Brain pericyte (primary cell): ENCODE measurements at regions not wholly inside any gene's neighbourhood (a gene's known extent, or its start where the extent isn't known, plus 50 kb on each side); places are given as distances from the start of the nearest gene placed in this dataset.
A peak's percentile ranks its signal among the peaks of the same experiment; 100 is the strongest.
"Not testable (repeated sequence)": the region's sequence is repeated elsewhere in the genome, so short reads cannot be mapped to it uniquely, and the experiment has no call there.

Source experiments
- DNase-seq: peaks from one replicate; pipeline ENCODE4 v3.0.0-alpha.2; 2012; ENCODE audit warnings: low read depth, low spot score

DNA sequence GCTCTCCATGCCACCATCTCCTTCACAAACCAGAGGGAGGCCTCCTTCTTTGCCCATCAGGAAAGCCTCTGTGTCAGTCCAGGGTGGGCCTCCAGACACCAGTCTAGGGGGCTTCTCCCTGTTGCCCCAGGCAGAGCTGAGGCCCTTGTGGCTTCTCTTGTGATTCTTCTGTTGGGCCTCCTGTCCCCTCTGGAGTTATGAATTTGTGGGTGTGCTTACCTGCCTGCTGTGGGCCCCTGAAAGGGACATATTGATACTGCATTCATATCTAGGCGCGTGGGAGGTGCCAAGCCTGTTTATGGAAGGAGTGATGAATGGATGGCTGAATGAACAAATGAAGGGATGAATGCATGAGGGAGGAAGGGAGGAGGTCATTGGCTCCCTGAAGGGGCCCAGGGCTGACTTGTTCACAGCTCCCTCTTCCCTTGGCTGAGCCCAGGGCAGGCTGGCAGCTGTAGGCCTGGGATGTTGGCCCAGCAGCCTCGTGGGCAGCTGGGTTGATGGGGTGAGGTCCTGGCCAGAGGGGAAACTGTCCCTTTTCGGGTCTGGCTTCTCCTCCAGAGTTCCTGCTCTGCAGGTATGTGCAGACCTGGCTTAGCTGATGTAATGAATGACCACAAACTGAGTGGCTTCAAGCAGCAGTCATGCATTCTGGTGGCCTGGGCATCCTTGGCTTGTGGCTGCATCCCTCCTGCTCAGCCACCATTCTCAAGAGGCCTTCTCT is 195.4 kb downstream of the GOLGA6L6 start:
- DNase-seq, result no peak

GRCh38 chr15:20345401-20345958 is 196.1 kb downstream of the GOLGA6L6 start:
- DNase-seq, result no peak

DNA sequence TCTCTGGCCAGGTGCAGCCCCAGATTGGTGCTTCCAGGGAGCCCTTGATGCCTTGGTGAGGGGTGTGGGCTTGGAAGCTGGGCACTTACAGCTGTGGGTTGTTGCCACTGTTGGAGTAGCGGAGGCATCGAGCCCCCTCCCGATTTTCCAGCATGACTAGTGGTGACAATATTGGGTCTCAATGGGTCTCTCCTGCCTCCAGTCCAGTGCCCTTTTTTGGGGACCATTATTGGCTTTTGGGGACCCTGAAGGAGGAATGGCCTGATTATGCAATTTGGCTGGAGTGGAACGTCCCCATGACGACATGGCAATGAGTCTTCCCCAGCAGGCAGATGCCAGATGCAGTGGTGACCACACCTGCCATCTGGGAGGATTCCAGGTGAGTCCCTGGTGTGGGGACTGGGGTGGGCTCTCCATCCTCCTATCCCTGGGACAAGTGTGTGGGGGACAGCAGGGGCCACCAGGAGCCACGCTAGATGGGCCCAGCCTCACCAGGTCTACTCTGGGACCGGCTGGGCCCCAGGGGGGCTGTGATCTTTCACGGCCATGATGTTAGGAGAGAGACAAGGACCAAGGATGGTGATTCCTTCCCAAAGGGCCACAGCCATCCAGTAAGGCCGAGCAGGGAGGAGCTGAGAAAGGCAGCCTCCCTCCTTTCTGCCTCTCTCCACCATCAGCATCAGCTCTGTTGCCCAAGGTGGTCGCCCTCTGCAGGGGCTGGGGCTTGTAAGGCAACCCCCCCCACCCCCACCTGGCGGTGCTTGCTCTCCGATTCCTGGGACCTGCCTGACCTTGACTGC is 196.8 kb downstream of the GOLGA6L6 start:
- DNase-seq, result no peak

DNA sequence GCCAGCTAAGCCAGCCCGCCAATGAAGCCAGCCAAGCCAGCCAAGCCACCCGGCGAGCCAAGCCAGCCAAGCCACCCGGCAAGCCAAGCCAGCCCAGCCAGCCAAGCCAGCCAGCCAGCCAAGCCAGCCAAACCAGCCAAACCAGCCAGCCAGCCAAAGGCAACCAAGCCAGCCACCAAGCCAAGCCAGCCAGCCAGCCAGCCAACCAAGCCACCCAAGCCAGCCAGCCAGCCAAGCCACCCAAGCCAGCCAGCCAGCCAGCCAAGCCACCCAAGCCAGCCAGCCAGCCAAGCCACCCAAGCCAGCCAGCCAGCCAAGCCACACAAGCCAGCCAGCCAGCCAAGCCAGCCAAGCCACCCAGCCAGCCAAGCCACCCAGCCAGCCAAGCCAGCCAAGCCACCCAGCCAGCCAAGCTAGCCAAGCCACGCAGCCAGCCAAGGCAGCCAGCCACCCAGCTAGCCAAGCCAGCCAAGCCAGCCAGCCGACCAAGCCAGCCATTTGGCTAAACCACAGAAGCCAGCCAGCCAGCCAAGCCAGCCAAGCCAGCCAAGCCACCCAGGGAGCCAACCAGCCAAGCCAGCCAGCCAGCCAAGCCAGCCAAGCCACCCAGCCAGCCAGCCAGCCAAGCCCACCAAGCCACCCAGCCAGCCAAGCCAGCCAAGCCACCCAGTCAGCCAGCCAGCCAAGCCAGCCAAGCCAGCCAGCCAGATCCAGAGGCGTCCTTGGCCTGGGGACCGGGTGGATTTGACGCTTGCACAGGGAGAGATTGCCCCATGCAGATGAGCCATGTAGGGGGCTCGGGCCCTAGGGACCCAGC is 198.0 kb downstream of the GOLGA6L6 start:
- not testable (repeated sequence) for DNase-seq

DNA sequence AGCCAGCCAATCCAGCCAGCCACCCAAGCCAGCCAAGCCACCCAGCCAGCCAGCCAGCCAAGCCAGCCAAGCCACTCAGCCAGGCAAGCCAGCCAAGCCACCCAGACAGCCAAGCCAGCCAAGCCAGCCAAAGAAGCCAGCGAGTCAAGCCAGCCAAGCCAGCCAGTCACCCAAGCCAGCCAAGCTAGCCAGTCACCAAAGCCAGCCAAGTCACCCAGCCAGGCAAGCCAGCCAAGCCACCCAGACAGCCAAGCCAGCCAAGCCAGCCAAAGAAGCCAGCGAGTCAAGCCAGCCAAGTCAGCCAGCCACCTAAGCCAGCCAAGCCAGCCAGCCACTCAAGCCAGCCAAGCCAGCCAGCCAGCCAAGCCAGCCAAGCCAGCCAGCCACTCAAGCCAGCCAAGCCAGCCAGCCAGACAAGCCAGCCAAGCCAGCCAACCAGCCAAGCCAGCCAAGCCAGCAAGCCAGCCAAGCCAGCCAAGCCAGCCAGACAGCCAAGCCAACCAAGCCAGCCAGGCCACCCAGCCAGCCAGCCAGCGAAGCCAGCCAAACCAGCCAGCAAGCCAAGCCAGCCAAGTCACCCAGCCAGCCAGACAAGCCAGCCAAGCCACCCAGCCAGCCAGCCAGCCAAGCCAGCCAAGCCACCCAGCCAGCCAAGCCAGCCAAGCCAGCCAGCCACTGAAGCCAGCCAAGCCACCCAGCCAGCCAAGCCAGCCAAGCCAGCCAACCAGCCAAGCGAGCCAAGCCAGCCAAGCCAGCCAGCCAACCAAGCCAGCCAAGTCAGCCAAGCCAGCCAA is 198.8 kb downstream of the GOLGA6L6 start:
- not testable (repeated sequence) for DNase-seq

DNA sequence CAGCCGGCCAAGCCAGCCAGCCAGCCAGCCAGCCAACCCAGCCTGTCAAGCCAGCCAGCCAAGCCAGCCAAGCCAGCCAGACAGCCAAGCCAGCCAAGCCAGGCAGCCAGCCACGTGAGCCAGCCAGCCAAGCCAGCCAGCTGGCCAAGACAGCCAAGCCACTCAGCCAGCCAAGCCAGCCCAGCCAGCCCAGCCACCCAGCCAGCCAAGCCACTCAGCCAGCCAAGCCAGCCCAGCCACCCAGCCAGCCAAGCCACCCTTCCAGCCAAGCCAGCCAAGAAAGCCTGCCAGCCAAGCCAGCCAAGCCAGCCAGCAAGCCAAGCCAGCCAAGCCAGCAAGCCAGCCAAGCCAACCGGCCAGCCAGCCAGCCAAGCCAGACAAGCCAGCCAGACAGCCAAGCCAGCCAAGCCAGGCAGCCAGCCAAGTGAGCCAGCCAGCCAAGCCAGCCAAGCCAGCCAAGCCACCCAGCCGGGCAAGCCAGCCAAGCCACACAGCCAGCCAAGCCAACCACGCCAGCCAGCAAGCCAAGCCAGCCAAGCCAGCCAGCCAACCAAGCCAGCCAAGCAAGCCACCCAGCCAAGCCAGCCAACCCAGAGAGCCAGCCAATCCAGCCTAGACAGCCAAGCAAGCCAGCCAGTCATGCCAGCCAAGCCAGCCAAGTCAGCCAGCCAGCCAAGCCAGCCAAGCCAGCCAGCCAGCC is 199.5 kb downstream of the GOLGA6L6 start:
- DNase-seq, result peak; percentile 42

DNA sequence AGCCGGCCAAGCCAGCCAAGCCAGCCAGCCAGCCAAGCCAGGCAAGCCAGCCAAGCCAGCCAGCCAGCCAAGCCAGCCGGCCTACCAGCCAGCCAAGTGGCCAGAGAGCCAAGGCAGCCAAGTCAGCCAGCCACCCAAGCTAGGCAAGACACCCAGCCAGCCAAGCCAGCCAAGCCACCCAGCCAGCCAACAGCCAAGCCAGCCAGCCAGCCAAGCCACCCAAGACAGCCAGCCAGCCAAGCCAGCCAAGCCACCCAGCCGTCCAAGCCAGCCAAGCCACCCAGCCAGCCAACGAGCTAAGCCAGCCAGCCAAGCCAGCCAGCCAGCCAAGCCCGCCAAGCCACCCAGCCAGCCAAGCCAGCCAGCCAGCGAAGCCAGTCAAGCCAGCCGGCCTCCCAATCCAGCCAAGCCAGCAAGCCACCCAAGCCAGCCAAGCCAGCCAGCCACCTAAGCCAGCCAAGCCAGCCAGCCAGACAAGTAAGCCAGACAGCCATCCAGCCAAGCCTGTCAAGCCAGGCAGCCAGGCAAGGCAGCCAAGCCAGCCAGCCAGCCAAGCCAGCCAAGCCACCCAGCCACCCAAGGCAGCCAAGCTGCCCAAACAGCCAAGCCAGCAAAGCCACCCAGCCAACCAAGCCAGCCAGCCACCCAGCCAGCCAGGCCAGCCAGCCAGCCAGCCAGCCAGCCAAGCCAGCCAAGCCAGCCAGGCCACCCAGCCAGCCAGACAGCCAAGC is 200.5 kb downstream of the GOLGA6L6 start:
- peak; percentile 71 for DNase-seq

DNA sequence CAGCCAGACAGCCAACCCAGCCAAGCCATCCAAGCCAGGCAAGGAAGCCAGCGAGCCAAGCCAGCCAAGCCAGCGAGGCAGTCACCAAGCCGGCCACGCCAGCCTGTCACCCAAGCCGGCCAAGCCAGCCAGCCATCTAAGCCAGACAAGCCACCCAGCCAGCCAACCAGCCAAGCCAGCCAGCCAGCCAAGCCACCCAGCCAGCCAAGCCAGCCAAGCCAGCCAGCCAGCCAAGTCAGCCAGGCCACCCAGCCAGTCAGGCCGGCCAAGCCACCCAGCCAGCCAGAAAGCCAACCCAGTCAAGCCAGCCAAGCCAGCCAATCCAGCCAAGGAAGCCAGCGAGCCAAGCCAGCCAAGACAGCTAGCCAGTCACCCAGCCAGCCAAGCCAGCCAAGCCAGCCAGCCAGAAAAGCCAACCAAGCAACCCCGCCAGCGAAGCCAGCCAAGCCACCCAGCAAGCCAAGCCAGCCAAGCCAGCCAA is 201.2 kb downstream of the GOLGA6L6 start:
- DNase-seq, result peak; percentile 63

GRCh38 chr15:20339086-20339791 is 202.4 kb downstream of the GOLGA6L6 start:
- DNase-seq, result not testable (repeated sequence)

- DNase-seq, result not testable (repeated sequence)
Measured at GRCh38 chr15:20338671-20339070, 202.9 kb downstream of the GOLGA6L6 start.

GRCh38 chr15:20337238-20337637 is 204.4 kb downstream of the GOLGA6L6 start:
- not testable (repeated sequence) for DNase-seq

GRCh38 chr15:20334451-20334850 is 207.1 kb downstream of the GOLGA6L6 start:
- not testable (repeated sequence) for DNase-seq

DNA sequence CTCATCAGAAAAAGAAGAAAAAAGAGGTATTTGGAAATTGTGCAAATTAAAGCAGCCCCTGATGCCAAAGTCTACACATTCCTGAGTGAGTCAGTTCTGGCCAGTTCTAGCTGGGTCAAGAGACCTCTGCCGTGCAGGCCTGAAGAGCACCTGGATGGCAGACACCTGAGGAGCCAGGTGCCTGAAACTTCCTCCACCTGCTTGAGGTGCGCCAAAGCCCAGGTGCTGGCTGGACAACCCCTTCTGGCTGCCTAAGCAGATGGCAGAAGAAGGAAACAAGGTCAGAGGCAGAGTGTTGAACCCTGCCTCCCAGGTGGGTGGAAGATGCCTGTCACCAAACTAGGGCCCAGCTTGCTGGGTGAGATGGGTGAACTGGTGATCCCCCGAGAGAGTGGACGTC is 215.8 kb downstream of the GOLGA6L6 start:
- DNase-seq, result not testable (repeated sequence)

DNA sequence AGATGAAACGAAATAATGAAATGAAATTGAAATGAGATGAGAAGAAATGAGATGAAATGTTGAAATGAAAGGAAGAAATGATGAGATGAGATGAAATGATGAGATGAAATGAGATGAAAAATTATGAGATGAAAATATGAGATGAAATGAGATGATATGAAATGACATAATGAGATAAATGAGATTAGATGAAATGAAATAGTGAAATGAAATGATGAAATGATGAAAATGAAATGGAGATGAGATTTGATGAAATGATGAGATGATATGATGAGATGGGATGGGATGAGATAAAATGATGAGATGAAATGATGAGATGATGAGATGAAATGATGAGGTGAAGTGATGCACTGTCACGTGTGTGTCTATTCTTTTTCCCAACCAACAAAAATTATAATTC is 224.5 kb downstream of the GOLGA6L6 start:
- DNase-seq, result not testable (repeated sequence)

DNA sequence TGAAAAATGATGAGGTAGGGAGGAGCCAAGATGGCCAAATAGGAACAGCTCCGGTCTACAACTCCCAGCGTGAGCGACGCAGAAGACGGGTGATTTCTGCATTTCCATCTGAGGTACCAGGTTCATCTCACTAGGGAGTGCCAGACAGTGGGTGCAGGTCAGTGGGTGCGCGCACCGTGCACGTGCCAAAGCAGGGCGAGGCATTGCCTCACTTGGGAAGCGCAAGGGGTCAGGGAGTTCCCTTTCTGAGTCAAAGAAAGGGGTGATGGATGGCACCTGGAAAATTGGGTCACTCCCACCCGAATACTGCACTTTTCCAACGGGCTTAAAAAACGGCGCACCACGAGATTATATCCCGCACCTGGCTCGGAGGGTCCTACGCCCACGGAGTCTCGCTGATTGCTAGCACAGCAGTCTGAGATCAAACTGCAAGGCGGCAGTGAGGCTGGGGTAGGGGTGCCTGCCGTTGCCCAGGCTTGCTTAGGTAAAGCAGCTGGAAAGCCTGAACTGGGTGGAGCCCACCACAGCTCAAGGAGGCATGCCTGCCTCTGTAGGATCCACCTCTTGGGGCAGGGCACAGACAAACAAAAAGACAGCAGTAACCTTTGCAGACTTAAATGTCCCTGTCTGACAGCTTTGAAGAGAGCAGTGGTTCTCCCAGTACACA is 230.5 kb downstream of the GOLGA6L6 start:
- DNase-seq, result not testable (repeated sequence)

GRCh38 chr15:20310603-20311002 is 231.0 kb downstream of the GOLGA6L6 start:
- DNase-seq, result no peak

- not testable (repeated sequence) for DNase-seq
Measured at GRCh38 chr15:20309966-20310365, 231.6 kb downstream of the GOLGA6L6 start.

GRCh38 chr15:20309395-20309794 is 232.2 kb downstream of the GOLGA6L6 start:
- not testable (repeated sequence) for DNase-seq
